Neural cell (in vitro differentiated cells): ENCODE measurements at regions not wholly inside any gene's neighbourhood (a gene's known extent, or its start where the extent isn't known, plus 50 kb on each side); places are given as distances from the start of the nearest gene placed in this dataset.

ENCODE experiments used
- H2AFZ ChIP-seq: fragments of 200-600, 300-800 bp; sonication (generic), shearing (Covaris generic); 2 replicates; pipeline ENCODE4 v1.6.0; 2014; ENCODE audit warnings: low read depth, mild to moderate bottlenecking, antibody characterized with exemption, low read length, moderate library complexity
- H3F3A ChIP-seq: fragments of 200-600 bp; shearing (Covaris generic); 2 replicates; pipeline ENCODE4 v1.6.1; 2016; ENCODE audit warnings: mild to moderate bottlenecking, moderate library complexity, mixed read lengths, antibody characterized with exemption, low read length; ENCODE audit not compliant: insufficient read depth, poor library complexity, severe bottlenecking
- H3K27ac ChIP-seq: fragments of 200-600, 300-800 bp; sonication (generic), shearing (Covaris generic); 2 replicates; pipeline ENCODE4 v1.5.1; 2014; ENCODE audit warnings: mild to moderate bottlenecking, low read length, moderate library complexity
- H3K27me3 ChIP-seq: fragments of 300-800, 200-600 bp; sonication (generic), shearing (Covaris generic); 2 replicates; pipeline ENCODE4 v1.6.0; 2014; ENCODE audit warnings: mild to moderate bottlenecking, low read depth, low read length, moderate library complexity; ENCODE audit not compliant: insufficient read depth
- H3K36me3 ChIP-seq: fragments of 300-800, 200-600 bp; sonication (generic), shearing (Covaris generic); 2 replicates; pipeline ENCODE4 v1.5.1; 2014; ENCODE audit warnings: mild to moderate bottlenecking, antibody characterized with exemption, low read length, moderate library complexity; ENCODE audit not compliant: insufficient read depth
- H3K4me2 ChIP-seq: fragments of 300-800, 200-600 bp; sonication (generic), shearing (Covaris generic); 2 replicates; pipeline ENCODE4 v1.6.0; 2014; ENCODE audit warnings: mild to moderate bottlenecking, low read length
- H3K4me3 ChIP-seq: fragments of 300-800, 200-600 bp; sonication (generic), shearing (Covaris generic); 2 replicates; pipeline ENCODE4 v1.5.1; 2014; ENCODE audit warnings: mild to moderate bottlenecking, low read length, moderate library complexity
- H3K79me2 ChIP-seq: fragments of 200-600 bp; shearing (Covaris generic); replicated peaks from 2 replicates; pipeline ENCODE4 v1.6.0; 2014; ENCODE audit warnings: mild to moderate bottlenecking, low read length, moderate library complexity; ENCODE audit not compliant: insufficient read depth
- H3K9ac ChIP-seq: fragments of 300-800, 200-600 bp; sonication (generic), shearing (Covaris generic); 2 replicates; pipeline ENCODE4 v1.6.1; 2016; ENCODE audit warnings: mild to moderate bottlenecking, low read length, mixed read lengths
- H3K9me2 ChIP-seq: fragments of 200-600 bp; shearing (Covaris generic); 2 replicates; pipeline ENCODE4 v1.6.1; 2016; ENCODE audit warnings: mild to moderate bottlenecking, low read length, mixed read lengths; ENCODE audit not compliant: insufficient read depth
- H3K9me3 ChIP-seq: fragments of 200-600, 300-800 bp; sonication (generic), shearing (Covaris generic); 2 replicates; pipeline ENCODE4 v1.6.1; 2016; ENCODE audit warnings: mild to moderate bottlenecking, mixed run types, low read length, moderate library complexity, mixed read lengths
- H4K20me1 ChIP-seq: fragments of 200-600 bp; shearing (Covaris generic); 2 replicates; pipeline ENCODE4 v1.6.1; 2016; ENCODE audit warnings: mild to moderate bottlenecking, mixed run types; ENCODE audit not compliant: insufficient read depth
- CTCF ChIP-seq: fragments of 450-650 bp; IDR thresholded peaks from 2 replicates; pipeline ENCODE4 v1.5.1; 2014; ENCODE audit warnings: antibody characterized with exemption, mild to moderate bottlenecking, moderate library complexity; ENCODE audit not compliant: poor library complexity, severe bottlenecking
- EP300 ChIP-seq: fragments of 450-650 bp; conservative IDR thresholded peaks from 2 replicates; pipeline ENCODE4 v1.6.1; 2014; ENCODE audit warnings: antibody characterized with exemption, mild to moderate bottlenecking, moderate library complexity; ENCODE audit not compliant: poor library complexity, severe bottlenecking
- EZH2 ChIP-seq: fragments of 200-600, 300-800 bp; shearing (Covaris generic), sonication (generic); IDR thresholded peaks from 2 replicates; pipeline ENCODE4 v1.6.1; 2014; ENCODE audit warnings: antibody characterized with exemption, low read length, borderline replicate concordance, mild to moderate bottlenecking; ENCODE audit not compliant: insufficient read depth, poor library complexity, severe bottlenecking
- MXI1 ChIP-seq: fragments of 450-650 bp; conservative IDR thresholded peaks from 2 replicates; pipeline ENCODE4 v1.6.1; 2014; ENCODE audit warnings: antibody characterized with exemption, mild to moderate bottlenecking; ENCODE audit not compliant: poor library complexity, severe bottlenecking
- POLR2AphosphoS5 ChIP-seq: IDR thresholded peaks from 2 replicates; pipeline ENCODE4 v1.6.1; 2012
- RAD21 ChIP-seq: fragments of 450-650 bp; conservative IDR thresholded peaks from 2 replicates; pipeline ENCODE4 v1.6.1; 2014; ENCODE audit warnings: antibody characterized with exemption, mild to moderate bottlenecking, moderate library complexity
- SMC3 ChIP-seq: fragments of 450-650 bp; conservative IDR thresholded peaks from 2 replicates; pipeline ENCODE4 v1.6.1; 2014; ENCODE audit warnings: antibody characterized with exemption, mild to moderate bottlenecking, moderate library complexity; ENCODE audit not compliant: poor library complexity
- TAF1 ChIP-seq: IDR thresholded peaks from 2 replicates; pipeline ENCODE4 v1.6.1; 2012; ENCODE audit warnings: low read depth
- TF ChIP-seq, protein P1 (sequence below): IDR thresholded peaks from 2 replicates; pipeline ENCODE4 v1.6.1; 2012; ENCODE audit warnings: borderline replicate concordance

- no peak overlapping the region for H3K9ac ChIP-seq
- no peak overlapping the region for H2AFZ ChIP-seq
- no peaks in the 10 kb centered on the region for H4K20me1 ChIP-seq
- no peak overlapping the region for H3K27ac ChIP-seq
- no peaks in the 10 kb centered on the region for H3K36me3 ChIP-seq
- no peaks in the 10 kb centered on the region for H3K27me3 ChIP-seq
- H3K9me3 ChIP-seq, result no peaks in the 10 kb centered on the region
- no peak overlapping the region for H3K4me3 ChIP-seq
- TF ChIP-seq, protein P1, sequence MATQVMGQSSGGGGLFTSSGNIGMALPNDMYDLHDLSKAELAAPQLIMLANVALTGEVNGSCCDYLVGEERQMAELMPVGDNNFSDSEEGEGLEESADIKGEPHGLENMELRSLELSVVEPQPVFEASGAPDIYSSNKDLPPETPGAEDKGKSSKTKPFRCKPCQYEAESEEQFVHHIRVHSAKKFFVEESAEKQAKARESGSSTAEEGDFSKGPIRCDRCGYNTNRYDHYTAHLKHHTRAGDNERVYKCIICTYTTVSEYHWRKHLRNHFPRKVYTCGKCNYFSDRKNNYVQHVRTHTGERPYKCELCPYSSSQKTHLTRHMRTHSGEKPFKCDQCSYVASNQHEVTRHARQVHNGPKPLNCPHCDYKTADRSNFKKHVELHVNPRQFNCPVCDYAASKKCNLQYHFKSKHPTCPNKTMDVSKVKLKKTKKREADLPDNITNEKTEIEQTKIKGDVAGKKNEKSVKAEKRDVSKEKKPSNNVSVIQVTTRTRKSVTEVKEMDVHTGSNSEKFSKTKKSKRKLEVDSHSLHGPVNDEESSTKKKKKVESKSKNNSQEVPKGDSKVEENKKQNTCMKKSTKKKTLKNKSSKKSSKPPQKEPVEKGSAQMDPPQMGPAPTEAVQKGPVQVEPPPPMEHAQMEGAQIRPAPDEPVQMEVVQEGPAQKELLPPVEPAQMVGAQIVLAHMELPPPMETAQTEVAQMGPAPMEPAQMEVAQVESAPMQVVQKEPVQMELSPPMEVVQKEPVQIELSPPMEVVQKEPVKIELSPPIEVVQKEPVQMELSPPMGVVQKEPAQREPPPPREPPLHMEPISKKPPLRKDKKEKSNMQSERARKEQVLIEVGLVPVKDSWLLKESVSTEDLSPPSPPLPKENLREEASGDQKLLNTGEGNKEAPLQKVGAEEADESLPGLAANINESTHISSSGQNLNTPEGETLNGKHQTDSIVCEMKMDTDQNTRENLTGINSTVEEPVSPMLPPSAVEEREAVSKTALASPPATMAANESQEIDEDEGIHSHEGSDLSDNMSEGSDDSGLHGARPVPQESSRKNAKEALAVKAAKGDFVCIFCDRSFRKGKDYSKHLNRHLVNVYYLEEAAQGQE, result no peak
- no peak for TF ChIP-seq SMC3
- no peak for TF ChIP-seq CTCF
- TF ChIP-seq EZH2, result no peak
- no peak for TF ChIP-seq MXI1
- TF ChIP-seq EP300, result no peak
- TF ChIP-seq RAD21, result no peak
- no peak for TF ChIP-seq TAF1
- no peak for TF ChIP-seq POLR2AphosphoS5
- no peaks in the 10 kb centered on the region for H3F3A ChIP-seq
- no peak overlapping the region for H3K4me2 ChIP-seq
- H3K79me2 ChIP-seq, result no peaks in the 10 kb centered on the region
- H3K9me2 ChIP-seq, result no peaks in the 10 kb centered on the region
Measured at GRCh38 chr18:53710080-53710479, 514.4 kb downstream of the MBD2 start.

- no peak overlapping the region for H3K9ac ChIP-seq
- H3K9me2 ChIP-seq, result no peaks in the 10 kb centered on the region
- H3K4me2 ChIP-seq, result no peak overlapping the region
- no peak overlapping the region for H3K27ac ChIP-seq
- no peak overlapping the region for H2AFZ ChIP-seq
- H3K27me3 ChIP-seq, result no peaks in the 10 kb centered on the region
- no peaks in the 10 kb centered on the region for H3K79me2 ChIP-seq
- TF ChIP-seq EP300 (no peak), SMC3 (no peak), RAD21 (no peak), MXI1 (no peak), POLR2AphosphoS5 (no peak), EZH2 (no peak), TAF1 (no peak), CTCF (no peak)
- TF ChIP-seq, protein P1, result no peak
- no peak overlapping the region for H3K4me3 ChIP-seq
- no peaks in the 10 kb centered on the region for H3K9me3 ChIP-seq
- H4K20me1 ChIP-seq, result no peaks in the 10 kb centered on the region
- H3F3A ChIP-seq, result no peaks in the 10 kb centered on the region
- no peaks in the 10 kb centered on the region for H3K36me3 ChIP-seq
Measured at GRCh38 chr18:53702480-53702879, 522.0 kb downstream of the MBD2 start.
